Ishikawa (cell line): ENCODE measurements at regions not wholly inside any gene's neighbourhood (a gene's known extent, or its start where the extent isn't known, plus 50 kb on each side); places are given as distances from the start of the nearest gene placed in this dataset.

Experiments used
- CEBPB ChIP-seq: IDR thresholded peaks from 2 replicates; pipeline ENCODE4 v1.6.1; 2012
- CREB1 ChIP-seq: IDR thresholded peaks from 2 replicates; pipeline ENCODE4 v1.6.1; 2012; ENCODE audit warnings: low read depth
- EGR1 ChIP-seq: IDR thresholded peaks from 2 replicates; pipeline ENCODE4 v1.6.1; 2012
- EP300 ChIP-seq: IDR thresholded peaks from 2 replicates; pipeline ENCODE4 v1.6.1; 2012; ENCODE audit warnings: borderline replicate concordance
- FOXM1 ChIP-seq: IDR thresholded peaks from 2 replicates; pipeline ENCODE4 v1.6.1; 2012; ENCODE audit warnings: low read depth, borderline replicate concordance
- MAX ChIP-seq: IDR thresholded peaks from 2 replicates; pipeline ENCODE4 v1.6.1; 2012
- NFIC ChIP-seq: IDR thresholded peaks from 2 replicates; pipeline ENCODE4 v1.6.1; 2012
- RAD21 ChIP-seq: IDR thresholded peaks from 2 replicates; pipeline ENCODE4 v1.6.1; 2012; ENCODE audit warnings: low read depth
- TAF1 ChIP-seq: IDR thresholded peaks from 2 replicates; pipeline ENCODE4 v1.6.1; 2012; ENCODE audit warnings: low read depth, mild to moderate bottlenecking
- TCF12 ChIP-seq: IDR thresholded peaks from 2 replicates; pipeline ENCODE4 v1.6.1; 2012; ENCODE audit warnings: low read depth
- TEAD4 ChIP-seq: IDR thresholded peaks from 2 replicates; pipeline ENCODE4 v1.6.1; 2012
- YY1 ChIP-seq: IDR thresholded peaks from 2 replicates; pipeline ENCODE4 v1.6.1; 2012; ENCODE audit warnings: low read depth
- ZBTB7A ChIP-seq: IDR thresholded peaks from 2 replicates; pipeline ENCODE4 v1.6.1; 2012; ENCODE audit warnings: low read depth
- TF ChIP-seq, protein P1 (sequence below): IDR thresholded peaks from 2 replicates; pipeline ENCODE4 v1.6.1; 2012; ENCODE audit warnings: low read depth, mild to moderate bottlenecking
- TF ChIP-seq, protein P2 (sequence below): IDR thresholded peaks from 2 replicates; pipeline ENCODE4 v1.6.1; 2012

GRCh38 chr12:93230326-93230720 lies 147.4 kb upstream of the NUDT4 start:
- TF ChIP-seq TAF1: no peak
- no peak for TF ChIP-seq EP300
- TF ChIP-seq YY1: no peak
- no peak for TF ChIP-seq RAD21
- no peak for TF ChIP-seq EGR1
- no peak for TF ChIP-seq CEBPB
- no peak for TF ChIP-seq ZBTB7A
- TF ChIP-seq TCF12: no peak
- TF ChIP-seq TEAD4: no peak
- no peak for TF ChIP-seq FOXM1
- TF ChIP-seq CREB1: no peak
- TF ChIP-seq, protein P1, sequence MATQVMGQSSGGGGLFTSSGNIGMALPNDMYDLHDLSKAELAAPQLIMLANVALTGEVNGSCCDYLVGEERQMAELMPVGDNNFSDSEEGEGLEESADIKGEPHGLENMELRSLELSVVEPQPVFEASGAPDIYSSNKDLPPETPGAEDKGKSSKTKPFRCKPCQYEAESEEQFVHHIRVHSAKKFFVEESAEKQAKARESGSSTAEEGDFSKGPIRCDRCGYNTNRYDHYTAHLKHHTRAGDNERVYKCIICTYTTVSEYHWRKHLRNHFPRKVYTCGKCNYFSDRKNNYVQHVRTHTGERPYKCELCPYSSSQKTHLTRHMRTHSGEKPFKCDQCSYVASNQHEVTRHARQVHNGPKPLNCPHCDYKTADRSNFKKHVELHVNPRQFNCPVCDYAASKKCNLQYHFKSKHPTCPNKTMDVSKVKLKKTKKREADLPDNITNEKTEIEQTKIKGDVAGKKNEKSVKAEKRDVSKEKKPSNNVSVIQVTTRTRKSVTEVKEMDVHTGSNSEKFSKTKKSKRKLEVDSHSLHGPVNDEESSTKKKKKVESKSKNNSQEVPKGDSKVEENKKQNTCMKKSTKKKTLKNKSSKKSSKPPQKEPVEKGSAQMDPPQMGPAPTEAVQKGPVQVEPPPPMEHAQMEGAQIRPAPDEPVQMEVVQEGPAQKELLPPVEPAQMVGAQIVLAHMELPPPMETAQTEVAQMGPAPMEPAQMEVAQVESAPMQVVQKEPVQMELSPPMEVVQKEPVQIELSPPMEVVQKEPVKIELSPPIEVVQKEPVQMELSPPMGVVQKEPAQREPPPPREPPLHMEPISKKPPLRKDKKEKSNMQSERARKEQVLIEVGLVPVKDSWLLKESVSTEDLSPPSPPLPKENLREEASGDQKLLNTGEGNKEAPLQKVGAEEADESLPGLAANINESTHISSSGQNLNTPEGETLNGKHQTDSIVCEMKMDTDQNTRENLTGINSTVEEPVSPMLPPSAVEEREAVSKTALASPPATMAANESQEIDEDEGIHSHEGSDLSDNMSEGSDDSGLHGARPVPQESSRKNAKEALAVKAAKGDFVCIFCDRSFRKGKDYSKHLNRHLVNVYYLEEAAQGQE: no peak
- no peak for TF ChIP-seq MAX
- TF ChIP-seq NFIC: no peak
- TF ChIP-seq, protein P2, sequence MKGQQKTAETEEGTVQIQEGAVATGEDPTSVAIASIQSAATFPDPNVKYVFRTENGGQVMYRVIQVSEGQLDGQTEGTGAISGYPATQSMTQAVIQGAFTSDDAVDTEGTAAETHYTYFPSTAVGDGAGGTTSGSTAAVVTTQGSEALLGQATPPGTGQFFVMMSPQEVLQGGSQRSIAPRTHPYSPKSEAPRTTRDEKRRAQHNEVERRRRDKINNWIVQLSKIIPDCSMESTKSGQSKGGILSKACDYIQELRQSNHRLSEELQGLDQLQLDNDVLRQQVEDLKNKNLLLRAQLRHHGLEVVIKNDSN: no peak

DNA sequence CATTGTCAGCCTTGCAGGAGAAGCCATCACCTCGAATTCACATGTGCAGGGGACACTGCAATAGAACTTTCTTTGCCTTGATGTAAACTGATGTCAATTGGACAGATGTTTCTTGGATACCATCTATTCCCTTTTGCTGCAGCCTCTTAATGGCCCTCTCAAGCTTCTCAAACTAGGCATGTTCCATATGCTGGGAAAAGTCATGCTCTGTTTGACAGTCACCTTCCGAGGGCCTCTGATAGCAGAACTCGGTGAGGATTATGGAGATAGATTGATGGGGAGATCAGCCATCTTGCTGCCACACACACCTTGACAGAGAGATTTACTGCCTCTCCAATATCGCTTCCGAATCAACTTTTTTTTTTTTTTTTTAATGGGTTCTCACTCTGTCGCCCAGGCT lies 145.8 kb upstream of the NUDT4 start:
- TF ChIP-seq EGR1 (no peak), TEAD4 (no peak), RAD21 (no peak), CREB1 (no peak), YY1 (no peak), MAX (no peak), FOXM1 (no peak), TAF1 (no peak), ZBTB7A (no peak), CEBPB (no peak), TCF12 (no peak), NFIC (no peak), EP300 (no peak)
- TF ChIP-seq, protein P2: no peak
- TF ChIP-seq, protein P1: no peak

- TF ChIP-seq TCF12: no peak
- no peak for TF ChIP-seq ZBTB7A
- TF ChIP-seq YY1: no peak
- no peak for TF ChIP-seq EP300
- no peak for TF ChIP-seq TAF1
- no peak for TF ChIP-seq RAD21
- TF ChIP-seq CEBPB: no peak
- TF ChIP-seq, protein P2: no peak
- no peak for TF ChIP-seq TEAD4
- TF ChIP-seq, protein P1: no peak
- TF ChIP-seq EGR1: no peak
- no peak for TF ChIP-seq CREB1
- no peak for TF ChIP-seq NFIC
- no peak for TF ChIP-seq FOXM1
- no peak for TF ChIP-seq MAX
Observed at GRCh38 chr12:93234641-93235040, 143.1 kb upstream of the NUDT4 start.

DNA sequence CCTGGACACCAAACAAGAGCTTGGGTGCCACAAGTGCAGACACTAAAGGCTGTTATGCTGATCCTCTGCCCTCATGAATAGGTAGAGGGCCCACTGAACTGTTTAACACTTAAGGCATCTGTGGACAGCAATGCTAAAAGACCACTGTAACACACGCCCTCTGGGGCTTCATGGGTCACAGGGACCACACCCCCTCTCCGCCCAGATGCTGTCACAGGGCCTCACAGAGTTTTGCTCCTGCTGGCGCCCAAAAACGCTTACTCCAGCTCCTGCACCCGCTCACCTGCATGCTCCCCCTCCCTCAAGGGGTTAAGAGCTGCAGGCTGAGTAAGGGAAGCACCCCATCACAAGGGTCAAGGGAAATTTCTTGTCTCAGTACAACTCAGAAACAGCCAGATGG lies 141.8 kb upstream of the NUDT4 start:
- no peak for TF ChIP-seq TAF1
- TF ChIP-seq TCF12: no peak
- TF ChIP-seq, protein P2: no peak
- TF ChIP-seq TEAD4: no peak
- no peak for TF ChIP-seq CEBPB
- TF ChIP-seq FOXM1: no peak
- TF ChIP-seq, protein P1: no peak
- TF ChIP-seq NFIC: no peak
- no peak for TF ChIP-seq MAX
- TF ChIP-seq EGR1: no peak
- TF ChIP-seq RAD21: no peak
- no peak for TF ChIP-seq ZBTB7A
- TF ChIP-seq EP300: no peak
- no peak for TF ChIP-seq YY1
- TF ChIP-seq CREB1: no peak
